C4-2B (cell line): ENCODE measurements at regions not wholly inside any gene's neighbourhood (a gene's known extent, or its start where the extent isn't known, plus 50 kb on each side); places are given as distances from the start of the nearest gene placed in this dataset.

Experiments
- H3K27ac ChIP-seq: fragments of 450-650 bp; 2 replicates; pipeline ENCODE4 v1.5.1; 2017
- CTCF ChIP-seq: fragments of 450-650 bp; conservative IDR thresholded peaks from 2 replicates; pipeline ENCODE4 v1.5.1; 2017; ENCODE audit warnings: mild to moderate bottlenecking
- ZFX ChIP-seq: fragments of 450-650 bp; IDR thresholded peaks from 2 replicates; pipeline ENCODE4 v1.6.1; 2017

DNA sequence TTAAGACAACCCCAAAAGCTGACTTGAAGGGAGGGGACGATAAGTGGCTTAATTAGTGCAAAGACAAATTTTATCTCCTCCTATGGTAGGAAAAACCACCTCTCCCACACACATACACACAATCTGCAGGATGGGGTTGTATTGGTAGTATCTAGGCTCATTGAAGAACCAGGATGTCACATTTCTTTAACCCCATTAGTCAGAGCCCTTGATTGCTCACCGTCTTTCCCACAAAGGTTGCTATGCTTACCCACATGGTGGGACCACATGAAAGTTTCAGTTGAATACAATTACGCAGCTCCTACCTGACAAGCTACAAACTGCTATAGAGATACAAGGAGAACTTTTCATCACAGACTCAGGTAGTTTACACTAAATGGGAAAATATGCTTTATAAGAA lies 765.0 kb upstream of the CELF4 start:
- no peak overlapping the region for H3K27ac ChIP-seq
- TF ChIP-seq ZFX (no peak), CTCF (no peak)

GRCh38 chr18:38329145-38329544 lies 763.5 kb upstream of the CELF4 start:
- H3K27ac ChIP-seq, result no peak overlapping the region
- TF ChIP-seq ZFX (no peak), CTCF (no peak)

GRCh38 chr18:38322206-38322605 lies 756.6 kb upstream of the CELF4 start:
- no peak overlapping the region for H3K27ac ChIP-seq
- no peak for TF ChIP-seq CTCF

DNA sequence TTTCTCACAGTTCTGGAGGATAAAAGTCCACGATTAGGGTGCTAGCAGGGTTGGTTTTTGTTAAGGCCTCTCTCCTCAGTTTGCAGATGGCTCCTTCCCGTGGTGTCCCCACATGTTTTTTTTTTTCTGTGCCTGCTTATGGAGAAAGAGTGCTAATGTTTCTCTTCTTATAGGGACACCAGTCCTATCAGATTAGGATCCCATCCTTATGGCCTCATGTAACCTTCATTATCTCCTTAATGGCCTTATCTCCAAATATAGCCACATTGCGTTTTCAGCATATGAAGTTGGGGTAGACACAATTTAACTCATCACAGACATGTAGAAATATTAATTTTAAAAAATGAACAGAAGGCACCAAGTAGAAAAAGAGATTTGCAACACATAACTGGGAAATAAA lies 755.7 kb upstream of the CELF4 start:
- no peak overlapping the region for H3K27ac ChIP-seq
- TF ChIP-seq ZFX, result no peak
- no peak for TF ChIP-seq CTCF

GRCh38 chr18:38318416-38318815 lies 752.8 kb upstream of the CELF4 start:
- no peak for TF ChIP-seq ZFX
- TF ChIP-seq CTCF, result no peak
- H3K27ac ChIP-seq, result no peak overlapping the region

DNA sequence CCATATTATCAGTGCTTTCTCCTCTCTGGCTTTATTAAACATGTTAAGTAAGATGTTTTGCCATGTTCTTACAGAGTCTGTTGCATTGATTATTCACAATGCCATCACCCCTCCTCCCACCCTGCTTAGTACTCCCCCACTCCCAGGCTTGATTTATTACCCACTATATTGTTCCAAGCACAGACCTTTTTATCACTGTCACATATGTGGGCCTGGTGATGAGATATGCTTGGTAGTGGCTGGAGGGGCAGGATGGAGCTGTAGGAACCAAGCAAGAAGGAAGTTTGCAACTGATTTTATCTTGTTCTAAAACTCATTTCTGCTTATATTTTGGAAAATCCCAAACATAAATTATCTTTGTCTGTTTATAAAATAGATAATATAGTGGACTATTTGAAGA lies 748.2 kb upstream of the CELF4 start:
- TF ChIP-seq ZFX (no peak), CTCF (no peak)
- no peak overlapping the region for H3K27ac ChIP-seq

- no peak for TF ChIP-seq CTCF
- no peak for TF ChIP-seq ZFX
- H3K27ac ChIP-seq, result no peak overlapping the region
Measured at GRCh38 chr18:38312532-38312931, 746.9 kb upstream of the CELF4 start.
